ENCODE measurements at regions not wholly inside any gene's neighbourhood (a gene's known extent, or its start where the extent isn't known, plus 50 kb on each side); places are given as distances from the start of the nearest gene placed in this dataset.
A peak's percentile ranks its signal among the peaks of the same experiment; 100 is the strongest.
"Not testable (repeated sequence)": the region's sequence is repeated elsewhere in the genome, so short reads cannot be mapped to it uniquely, and the experiment has no call there.

- DNase-seq (ENCODE audit: low read depth) = no peak
- TF ChIP-seq CTCF (conservative IDR thresholded peaks at IDR 0.05; ENCODE audit: low read depth, low read length) = no peak
- H3K4me3 ChIP-seq (ENCODE audit: low read depth, low read length) = no peak overlapping the region
Observed at GRCh38 chr9:73962792-73963191, 534.3 kb upstream of the RORB start.

GRCh38 chr9:73969936-73970335 is 527.2 kb upstream of the RORB start:
- no peak overlapping the region for H3K4me3 ChIP-seq (ENCODE audit: low read depth, low read length)
- TF ChIP-seq CTCF (conservative IDR thresholded peaks at IDR 0.05; ENCODE audit: low read depth, low read length) = no peak
- no peak for DNase-seq (ENCODE audit: low read depth)

- not testable (repeated sequence) for DNase-seq (ENCODE audit: low read depth); H3K4me3 ChIP-seq (ENCODE audit: low read depth, low read length)
Observed at GRCh38 chr9:73976424-73976823, 520.7 kb upstream of the RORB start.

- no peak for DNase-seq (ENCODE audit: low read depth)
Observed at GRCh38 chr9:73979894-73980264, 517.3 kb upstream of the RORB start.

GRCh38 chr9:73980754-73981153 is 516.4 kb upstream of the RORB start:
- no peak overlapping the region for H3K4me3 ChIP-seq (ENCODE audit: low read depth, low read length)
- TF ChIP-seq CTCF (conservative IDR thresholded peaks at IDR 0.05; ENCODE audit: low read depth, low read length) = no peak
- DNase-seq (ENCODE audit: low read depth) = no peak

More at GRCh38 chr9:73979894-73980264, 517.3 kb upstream of the RORB start:
- no peak overlapping the region for H3K4me3 ChIP-seq (ENCODE audit: low read depth, low read length)
- no peak for TF ChIP-seq CTCF (conservative IDR thresholded peaks at IDR 0.05; ENCODE audit: low read depth, low read length)

GRCh38 chr9:73981405-73981804 is 515.7 kb upstream of the RORB start:
- TF ChIP-seq CTCF (conservative IDR thresholded peaks at IDR 0.05; ENCODE audit: low read depth, low read length) = no peak
- H3K4me3 ChIP-seq (ENCODE audit: low read depth, low read length) = no peak overlapping the region
- no peak for DNase-seq (ENCODE audit: low read depth)

- no peak for TF ChIP-seq CTCF (conservative IDR thresholded peaks at IDR 0.05; ENCODE audit: low read depth, low read length)
- DNase-seq (ENCODE audit: low read depth) = peak; percentile 7
- H3K4me3 ChIP-seq (ENCODE audit: low read depth, low read length) = no peak overlapping the region
Observed at GRCh38 chr9:73995836-73996235, 501.3 kb upstream of the RORB start.

- no peak for TF ChIP-seq CTCF (conservative IDR thresholded peaks at IDR 0.05; ENCODE audit: low read depth, low read length)
- no peak overlapping the region for H3K4me3 ChIP-seq (ENCODE audit: low read depth, low read length)
- DNase-seq (ENCODE audit: low read depth) = no peak
Observed at GRCh38 chr9:73996844-73997243, 500.3 kb upstream of the RORB start.
